OCI-LY7 (cell line): ENCODE measurements at regions not wholly inside any gene's neighbourhood (a gene's known extent, or its start where the extent isn't known, plus 50 kb on each side); places are given as distances from the start of the nearest gene placed in this dataset.

Experiments
- BruUV-seq: library from RNA; stranded (reverse); fragments of 400-500 nt; replicated peaks from 2 replicates; lab custom pipeline; 2021; lab: Mats Ljungman, UMichigan
- CTCF ChIA-PET: fragments of 300-600 bp; sonication (Branson Sonifier 250); formaldehyde crosslinking; loops from one replicate; lab custom pipeline; 2022; ENCODE audit warnings: antibody characterized with exemption; ENCODE audit not compliant: unreplicated experiment; lab: Charles Lee
- POLR2A ChIA-PET: fragments of 300-600 bp; sonication (Branson Sonifier 250); formaldehyde crosslinking; loops from one replicate; lab custom pipeline; 2022; ENCODE audit warnings: antibody characterized with exemption; lab: Charles Lee
- DNase-seq: peaks from one replicate; pipeline ENCODE4 v3.0.0-alpha.2; 2015; ENCODE audit warnings: low spot score
- H2AFZ ChIP-seq: fragments of 200-600 bp; sonication (generic), shearing (Covaris generic); 2 replicates; pipeline ENCODE4 v1.6.1; 2014; ENCODE audit warnings: mild to moderate bottlenecking, antibody characterized with exemption, low read length, moderate library complexity
- H3K27ac ChIP-seq: fragments of 200-600 bp; sonication (generic); 2 replicates; pipeline ENCODE4 v1.5.1; 2014; ENCODE audit warnings: mixed run types, low read depth, mild to moderate bottlenecking, moderate library complexity, low read length, inconsistent platforms; ENCODE audit not compliant: poor library complexity, severe bottlenecking
- H3K36me3 ChIP-seq: fragments of 200-600 bp; sonication (generic); 2 replicates; pipeline ENCODE4 v1.6.1; 2014; ENCODE audit warnings: mild to moderate bottlenecking, antibody characterized with exemption, low read length, moderate library complexity, mixed read lengths; ENCODE audit not compliant: insufficient read depth
- H3K4me1 ChIP-seq: fragments of 200-600 bp; sonication (generic); 2 replicates; pipeline ENCODE4 v1.5.1; 2014; ENCODE audit warnings: mild to moderate bottlenecking, low read length; ENCODE audit not compliant: insufficient read depth, poor library complexity, severe bottlenecking
- H3K4me2 ChIP-seq: fragments of 200-600 bp; sonication (generic); 2 replicates; pipeline ENCODE4 v1.6.1; 2014; ENCODE audit warnings: mild to moderate bottlenecking, low read length
- H3K4me3 ChIP-seq: fragments of 200-600 bp; sonication (generic); 2 replicates; pipeline ENCODE4 v1.5.1; 2014; ENCODE audit warnings: mild to moderate bottlenecking, low read depth, low read length; ENCODE audit not compliant: poor library complexity, severe bottlenecking
- H3K79me2 ChIP-seq: fragments of 200-600 bp; sonication (generic); 2 replicates; pipeline ENCODE4 v1.6.1; 2016; ENCODE audit warnings: low read depth, mild to moderate bottlenecking, low read length, moderate library complexity, mixed read lengths; ENCODE audit not compliant: insufficient read depth
- H3K9me2 ChIP-seq: fragments of 200-600 bp; sonication (generic); 2 replicates; pipeline ENCODE4 v1.6.1; 2016; ENCODE audit warnings: mild to moderate bottlenecking, low read length, mixed read lengths; ENCODE audit not compliant: insufficient read depth
- H3K9me3 ChIP-seq: fragments of 200-600 bp; sonication (generic); 2 replicates; pipeline ENCODE4 v1.6.1; 2014; ENCODE audit warnings: mild to moderate bottlenecking, mixed run types, low read length, mixed read lengths
- H4K20me1 ChIP-seq: fragments of 200-600 bp; sonication (generic); 2 replicates; pipeline ENCODE4 v1.6.1; 2014; ENCODE audit warnings: mild to moderate bottlenecking, antibody characterized with exemption, low read length, moderate library complexity, mixed read lengths; ENCODE audit not compliant: insufficient read depth
- CTCF ChIP-seq: fragments of 200-600 bp; sonication (generic); conservative IDR thresholded peaks from 2 replicates; pipeline ENCODE4 v1.5.1; 2014; ENCODE audit warnings: mild to moderate bottlenecking, antibody characterized with exemption, low read length, moderate library complexity, mixed read lengths
- EZH2phosphoT487 ChIP-seq: fragments of 200-600 bp; sonication (generic); IDR thresholded peaks from 2 replicates; pipeline ENCODE4 v1.6.1; 2018; ENCODE audit warnings: low read depth, borderline replicate concordance, mild to moderate bottlenecking, mixed run types, antibody characterized with exemption, low read length, moderate library complexity, mixed read lengths
- intact Hi-C: fragments of 100-400 bp; cut with micrococcal nuclease; formaldehyde crosslinking; loops from one replicate; pipeline ENCODE4 v1.10.0; 2022; ENCODE audit not compliant: unreplicated experiment

GRCh38 chr1:229067546-229067945, 203.4 kb upstream of the RAB4A start:
- ChIA-PET CTCF (no interaction called here), POLR2A (interaction anchor here (0.6 kb wide), 1 partner anchor 1809 kb away, joined by 4 read pairs; no protein-coding TSS in a partner anchor)
- H3K79me2 ChIP-seq, result no peaks in the 10 kb centered on the region
- TF ChIP-seq CTCF (no peak), EZH2phosphoT487 (no peak)
- no TSS peak for BruUV-seq
- no peak overlapping the region for H3K27ac ChIP-seq
- H3K4me1 ChIP-seq, result no peaks in the 10 kb centered on the region
- H3K4me3 ChIP-seq, result no peak overlapping the region
- H3K9me2 ChIP-seq, result no peaks in the 10 kb centered on the region
- intact Hi-C loops, result no loop called here
- DNase-seq, result no peak
- H2AFZ ChIP-seq, result no peak overlapping the region
- no peaks in the 10 kb centered on the region for H3K36me3 ChIP-seq
- H3K9me3 ChIP-seq, result no peaks in the 10 kb centered on the region
- no peak overlapping the region for H3K4me2 ChIP-seq
- H4K20me1 ChIP-seq, result no peaks in the 10 kb centered on the region

GRCh38 chr1:229068270-229068987, 202.5 kb upstream of the RAB4A start:
- H2AFZ ChIP-seq, result no peak overlapping the region
- no peak overlapping the region for H3K27ac ChIP-seq
- CTCF ChIA-PET, result no interaction called here

More at GRCh38 chr1:229068270-229068987, 202.5 kb upstream of the RAB4A start:
- H3K4me1 ChIP-seq, result no peaks in the 10 kb centered on the region
- no peaks in the 10 kb centered on the region for H3K79me2 ChIP-seq
- no peak overlapping the region for H3K4me2 ChIP-seq
- no peak for DNase-seq
- H3K36me3 ChIP-seq, result no peaks in the 10 kb centered on the region
- BruUV-seq, result no TSS peak
- TF ChIP-seq EZH2phosphoT487 (no peak), CTCF (no peak)
- H3K4me3 ChIP-seq, result no peak overlapping the region
- POLR2A ChIA-PET, result interaction anchor here (0.6 kb wide), 1 partner anchor 1810 kb away, joined by 4 read pairs; no protein-coding TSS in a partner anchor
- no peaks in the 10 kb centered on the region for H3K9me2 ChIP-seq
- intact Hi-C loops, result no loop called here
- H3K9me3 ChIP-seq, result no peaks in the 10 kb centered on the region
- H4K20me1 ChIP-seq, result no peaks in the 10 kb centered on the region
